Endothelial cell of umbilical vein (primary cell): ENCODE measurements at regions not wholly inside any gene's neighbourhood (a gene's known extent, or its start where the extent isn't known, plus 50 kb on each side); places are given as distances from the start of the nearest gene placed in this dataset.

Experiments used
- BruUV-seq: library from RNA; stranded (reverse); fragments of 400-500 nt; replicated peaks from 2 replicates; lab custom pipeline; 2021; lab: Mats Ljungman, UMichigan
- CTCF ChIA-PET: fragments of 300-600, 350-600 bp; sonication (Branson Sonifier 250); formaldehyde crosslinking; loops from one replicate; lab custom pipeline; 2021; ENCODE audit warnings: antibody characterized with exemption, inconsistent platforms; lab: Charles Lee
- POLR2A ChIA-PET: fragments of 300-600, 350-600 bp; sonication (Branson Sonifier 250); formaldehyde crosslinking; loops from one replicate; lab custom pipeline; 2021; ENCODE audit warnings: antibody characterized with exemption, inconsistent platforms; lab: Charles Lee
- DNase-seq: peaks from one replicate; pipeline ENCODE4 v3.0.0-alpha.2; 2011; ENCODE audit warnings: low read depth, low spot score
- FAIRE-seq: peaks from 2 replicates; lab custom pipeline; 2011; peaks lifted over from hg19 to GRCh38; lab: Jason Lieb, UNC
- H2AFZ ChIP-seq: 2 replicates; pipeline ENCODE4 v1.6.0; 2012; ENCODE audit warnings: low read depth, low read length, control low read depth, inconsistent platforms
- H3K27ac ChIP-seq: 2 replicates; pipeline ENCODE4 v1.5.1; 2011; ENCODE audit warnings: low read depth, mild to moderate bottlenecking, control low read depth, low read length, moderate library complexity; ENCODE audit not compliant: insufficient read depth
- H3K27me3 ChIP-seq, 2 experiments: 2 replicates each; pipeline versions ENCODE4 v1.6.0 to v1.6.1; 2011; ENCODE audit warnings: low read length in 2 of 2, mixed read lengths in 1 of 2; ENCODE audit not compliant: control insufficient read depth in 2 of 2, insufficient read depth in 2 of 2
- H3K36me3 ChIP-seq, 2 experiments: 2 replicates in 1 of 2; 3 replicates in 1 of 2; pipeline ENCODE4 v1.5.1; 2011; ENCODE audit warnings: low read length in 2 of 2, mild to moderate bottlenecking in 1 of 2, moderate library complexity in 1 of 2; ENCODE audit not compliant: control insufficient read depth in 2 of 2, insufficient read depth in 2 of 2; ENCODE audit errors: extremely low read depth in 1 of 2
- H3K4me1 ChIP-seq: 3 replicates; pipeline ENCODE4 v1.5.1; 2011; ENCODE audit warnings: mild to moderate bottlenecking, low read length; ENCODE audit not compliant: control insufficient read depth, insufficient read depth; ENCODE audit errors: extremely low read depth
- H3K4me2 ChIP-seq: 2 replicates; pipeline ENCODE4 v1.6.1; 2011; ENCODE audit warnings: low read length, control low read depth, mixed read lengths; ENCODE audit not compliant: insufficient read depth
- H3K4me3 ChIP-seq, 3 experiments: fragments of 200-600 bp in 1 of 3; sonication (generic), shearing (Covaris generic) in 1 of 3; replicated peaks in 1 of 3; 2 replicates each; pipeline ENCODE4 v1.5.1; 2011 to 2016; ENCODE audit warnings: control low read depth in 3 of 3, low read length in 3 of 3, mild to moderate bottlenecking in 2 of 3, inconsistent platforms in 1 of 3, low read depth in 1 of 3, moderate library complexity in 1 of 3; ENCODE audit not compliant: insufficient read depth in 1 of 3
- H3K79me2 ChIP-seq: 2 replicates; pipeline ENCODE4 v1.6.0; 2012; ENCODE audit warnings: low read length, inconsistent platforms; ENCODE audit not compliant: control insufficient read depth, insufficient read depth
- H3K9ac ChIP-seq: replicated peaks from 2 replicates; pipeline ENCODE3; 2011; ENCODE audit warnings: low read length, control low read depth; ENCODE audit not compliant: insufficient read depth; ENCODE audit errors: extremely low read depth
- H3K9me1 ChIP-seq: replicated peaks from 3 replicates; pipeline ENCODE4 v1.6.0; 2011; ENCODE audit warnings: mild to moderate bottlenecking, low read length; ENCODE audit not compliant: control insufficient read depth, insufficient read depth; ENCODE audit errors: extremely low read depth
- H3K9me3 ChIP-seq: replicated peaks from 2 replicates; pipeline ENCODE4 v1.5.1; 2012; ENCODE audit warnings: low read length, inconsistent platforms; ENCODE audit not compliant: control insufficient read depth, insufficient read depth
- H4K20me1 ChIP-seq: replicated peaks from 2 replicates; pipeline ENCODE3; 2011; ENCODE audit warnings: mild to moderate bottlenecking, low read length; ENCODE audit not compliant: control insufficient read depth, insufficient read depth; ENCODE audit errors: extremely low read depth
- EZH2 ChIP-seq: IDR thresholded peaks from 2 replicates; pipeline ENCODE4 v1.6.1; 2012; ENCODE audit warnings: borderline replicate concordance, low read depth, mild to moderate bottlenecking, moderate library complexity, low read length, inconsistent platforms; ENCODE audit not compliant: severe bottlenecking
- FOS ChIP-seq: IDR thresholded peaks from 2 replicates; pipeline ENCODE4 v1.6.1; 2011; ENCODE audit warnings: mild to moderate bottlenecking, low read length, moderate library complexity, borderline replicate concordance; ENCODE audit not compliant: insufficient read depth
- GATA2 ChIP-seq: IDR thresholded peaks from 2 replicates; pipeline ENCODE4 v1.7.0; 2011; ENCODE audit warnings: low read depth, mild to moderate bottlenecking, moderate library complexity, mixed read lengths, low read length; ENCODE audit not compliant: insufficient read length, insufficient read depth
- JUN ChIP-seq: IDR thresholded peaks from 2 replicates; pipeline ENCODE4 v1.6.1; 2011; ENCODE audit warnings: borderline replicate concordance, low read depth; ENCODE audit not compliant: insufficient read length, insufficient read depth
- MAX ChIP-seq: IDR thresholded peaks from 2 replicates; pipeline ENCODE4 v1.6.1; 2011; ENCODE audit not compliant: insufficient read depth, insufficient read length
- MYC ChIP-seq: IDR thresholded peaks from one replicate; pipeline ENCODE4 v1.6.1; 2011; ENCODE audit warnings: mild to moderate bottlenecking, low read depth, low read length
- POLR2A ChIP-seq: IDR thresholded peaks from 2 replicates; pipeline ENCODE4 v1.6.1; 2012; ENCODE audit warnings: low read depth, mild to moderate bottlenecking, control low read depth, low read length
- POLR2AphosphoS5 ChIP-seq: IDR thresholded peaks from 2 replicates; pipeline ENCODE4 v1.6.1; 2012; ENCODE audit warnings: low read depth, mild to moderate bottlenecking, control low read depth, low read length, moderate library complexity; ENCODE audit not compliant: insufficient read depth
- dilution Hi-C: fragments of 300-500 bp; cut with MboI; formaldehyde crosslinking; loops from one replicate; pipeline ENCODE4 v1.15.0; 2019; ENCODE audit warnings: low sequenced_read_pairs; ENCODE audit not compliant: extremely low pct_ligation_motif_present
- intact Hi-C: fragments of 100-400 bp; cut with micrococcal nuclease; formaldehyde crosslinking; loops from one replicate; pipeline ENCODE4 v1.10.0; 2022
- TF ChIP-seq, protein P1 (sequence below), 2 donors: IDR thresholded peaks; 1 replicate in 1 of 2; 2 replicates in 1 of 2; pipeline ENCODE4 v1.5.1; 2011; ENCODE audit warnings: low read length in 2 of 2, mild to moderate bottlenecking in 2 of 2, moderate library complexity in 2 of 2, control low read depth in 1 of 2, inconsistent platforms in 1 of 2, low read depth in 1 of 2; ENCODE audit not compliant: insufficient read depth in 1 of 2; ENCODE audit errors: extremely low read depth in 1 of 2

- Histone ChIP-seq H2AFZ (no peak overlapping the region), H3K79me2 (no peaks in the 10 kb centered on the region), H3K27me3 (no peaks in the 10 kb centered on the region), H3K4me1 (no peaks in the 10 kb centered on the region), H3K9me3 (no peaks in the 10 kb centered on the region), H4K20me1 (no peaks in the 10 kb centered on the region), H3K36me3 (no peaks in the 10 kb centered on the region), H3K27ac (no peak overlapping the region), H3K9ac (no peak overlapping the region), H3K4me3 (no peak overlapping the region), H3K9me1 (no peaks in the 10 kb centered on the region), H3K4me2 (no peak overlapping the region)
- no peak for TF ChIP-seq JUN
- no peak for TF ChIP-seq MYC
- no peak for TF ChIP-seq FOS
- no peak for TF ChIP-seq POLR2A
- TF ChIP-seq POLR2AphosphoS5: no peak
- no peak for TF ChIP-seq GATA2
- TF ChIP-seq, protein P1, sequence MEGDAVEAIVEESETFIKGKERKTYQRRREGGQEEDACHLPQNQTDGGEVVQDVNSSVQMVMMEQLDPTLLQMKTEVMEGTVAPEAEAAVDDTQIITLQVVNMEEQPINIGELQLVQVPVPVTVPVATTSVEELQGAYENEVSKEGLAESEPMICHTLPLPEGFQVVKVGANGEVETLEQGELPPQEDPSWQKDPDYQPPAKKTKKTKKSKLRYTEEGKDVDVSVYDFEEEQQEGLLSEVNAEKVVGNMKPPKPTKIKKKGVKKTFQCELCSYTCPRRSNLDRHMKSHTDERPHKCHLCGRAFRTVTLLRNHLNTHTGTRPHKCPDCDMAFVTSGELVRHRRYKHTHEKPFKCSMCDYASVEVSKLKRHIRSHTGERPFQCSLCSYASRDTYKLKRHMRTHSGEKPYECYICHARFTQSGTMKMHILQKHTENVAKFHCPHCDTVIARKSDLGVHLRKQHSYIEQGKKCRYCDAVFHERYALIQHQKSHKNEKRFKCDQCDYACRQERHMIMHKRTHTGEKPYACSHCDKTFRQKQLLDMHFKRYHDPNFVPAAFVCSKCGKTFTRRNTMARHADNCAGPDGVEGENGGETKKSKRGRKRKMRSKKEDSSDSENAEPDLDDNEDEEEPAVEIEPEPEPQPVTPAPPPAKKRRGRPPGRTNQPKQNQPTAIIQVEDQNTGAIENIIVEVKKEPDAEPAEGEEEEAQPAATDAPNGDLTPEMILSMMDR (IDR thresholded peaks at IDR 0.05; ENCODE audit: extremely low read depth in 1 of 2, insufficient read depth in 1 of 2, low read depth in 1 of 2, low read length in 2 of 2): no peak
- no peak for TF ChIP-seq MAX
- TF ChIP-seq EZH2: no peak
- FAIRE-seq (no peak), DNase-seq (no peak)
- ChIA-PET POLR2A (no interaction called here), CTCF (no interaction called here)
- BruUV-seq: no TSS peak
- dilution Hi-C loops (no loop called here), intact Hi-C loops (no loop called here)
Observed at GRCh38 chr9:82538634-82539033, 524.3 kb downstream of the RASEF start.
